ENCODE measurements at regions not wholly inside any gene's neighbourhood (a gene's known extent, or its start where the extent isn't known, plus 50 kb on each side); places are given as distances from the start of the nearest gene placed in this dataset.

- TF ChIP-seq CTCF (IDR thresholded peaks at IDR 0.05) (no peak), IRF3 (IDR thresholded peaks at IDR 0.05; ENCODE audit: low read depth, low read length) (no peak), MAX (IDR thresholded peaks at IDR 0.05; ENCODE audit: low read depth) (no peak), SMC3 (IDR thresholded peaks at IDR 0.05; ENCODE audit: low read depth, low read length) (no peak), FOXM1 (IDR thresholded peaks at IDR 0.05; ENCODE audit: low read depth) (no peak), YY1 (IDR thresholded peaks at IDR 0.05; ENCODE audit: low read depth) (no peak)
These were observed 274.5 kb downstream of the DACT1 start for GRCh38 chr14:58912287-58912686.
